GM23338 (cell line): ENCODE measurements at regions not wholly inside any gene's neighbourhood (a gene's known extent, or its start where the extent isn't known, plus 50 kb on each side); places are given as distances from the start of the nearest gene placed in this dataset.

Experiments used
- ATAC-seq: fragments of 200-7000 bp; cut with Tn5 transposase; 3 replicates; pipeline ENCODE4 v1.9.1; 2020
- DNase-seq: peaks from one replicate; pipeline ENCODE4 v3.0.0-alpha.2; 2015; ENCODE audit warnings: low spot score
- H2AFZ ChIP-seq: fragments of 200-600 bp; sonication (generic); 2 replicates; pipeline ENCODE4 v1.8.0; 2016; ENCODE audit warnings: antibody characterized with exemption, mild to moderate bottlenecking, moderate library complexity
- H3F3A ChIP-seq: fragments of 200-600 bp; sonication (generic); replicated peaks from 2 replicates; pipeline ENCODE4 v1.8.0; 2017; ENCODE audit warnings: antibody characterized with exemption, mixed run types, low read depth
- H3K27ac ChIP-seq: fragments of 200-600 bp; sonication (generic); 2 replicates; pipeline ENCODE4 v1.6.1; 2016; ENCODE audit warnings: low read depth
- H3K27me3 ChIP-seq: fragments of 200-600 bp; sonication (generic); 2 replicates; pipeline ENCODE4 v1.8.0; 2016; ENCODE audit warnings: mild to moderate bottlenecking, mixed run types, moderate library complexity; ENCODE audit not compliant: insufficient read depth
- H3K36me3 ChIP-seq: fragments of 200-600 bp; sonication (generic); 2 replicates; pipeline ENCODE4 v1.8.0; 2016; ENCODE audit warnings: mild to moderate bottlenecking; ENCODE audit not compliant: insufficient read depth
- H3K4me1 ChIP-seq: fragments of 200-600 bp; sonication (generic); 2 replicates; pipeline ENCODE4 v1.8.0; 2016; ENCODE audit warnings: mild to moderate bottlenecking, moderate library complexity; ENCODE audit not compliant: insufficient read depth
- H3K4me2 ChIP-seq: fragments of 200-600 bp; sonication (generic); 2 replicates; pipeline ENCODE4 v1.7.1; 2017; ENCODE audit warnings: mixed run types
- H3K4me3 ChIP-seq: fragments of 200-600 bp; sonication (generic); 2 replicates; pipeline ENCODE4 v1.6.1; 2016; ENCODE audit warnings: mixed run types
- H3K79me2 ChIP-seq: fragments of 200-600 bp; sonication (generic); replicated peaks from 2 replicates; pipeline ENCODE4 v1.8.0; 2017; ENCODE audit warnings: mild to moderate bottlenecking; ENCODE audit not compliant: insufficient read depth
- H3K9me2 ChIP-seq: fragments of 200-600 bp; sonication (generic); 2 replicates; pipeline ENCODE4 v1.8.0; 2017; ENCODE audit not compliant: insufficient read depth
- H4K20me1 ChIP-seq: fragments of 200-600 bp; sonication (generic); replicated peaks from 2 replicates; pipeline ENCODE4 v1.8.0; 2017; ENCODE audit warnings: mild to moderate bottlenecking; ENCODE audit not compliant: insufficient read depth
- H3K27ac Mint-ChIP-seq: 2 replicates; pipeline ENCODE4 v1.8.0; 2020; ENCODE audit warnings: inconsistent platforms, mild to moderate bottlenecking, moderate library complexity, mixed read lengths
- H3K27me3 Mint-ChIP-seq: 3 replicates; pipeline ENCODE4 v1.8.0; 2022; ENCODE audit warnings: low read depth, mild to moderate bottlenecking, moderate library complexity, mixed read lengths, inconsistent platforms; ENCODE audit not compliant: insufficient read depth, poor library complexity
- H3K36me3 Mint-ChIP-seq: 3 replicates; pipeline ENCODE4 v1.8.0; 2021; ENCODE audit warnings: low read depth, mild to moderate bottlenecking, inconsistent platforms, moderate library complexity, mixed read lengths
- H3K4me1 Mint-ChIP-seq: 3 replicates; pipeline ENCODE4 v1.8.0; 2020; ENCODE audit warnings: mild to moderate bottlenecking, inconsistent platforms, mixed read lengths
- H3K4me3 Mint-ChIP-seq: 3 replicates; pipeline ENCODE4 v1.8.0; 2021; ENCODE audit warnings: moderate library complexity, mild to moderate bottlenecking, inconsistent platforms, mixed read lengths
- H3K9me3 Mint-ChIP-seq: 3 replicates; pipeline ENCODE4 v1.8.0; 2020; ENCODE audit warnings: moderate library complexity, mild to moderate bottlenecking, inconsistent platforms, mixed read lengths
- CTCF ChIP-seq, 2 experiments: fragments of 200-600 bp in 1 of 2; sonication (generic) in 1 of 2; conservative IDR thresholded peaks; 2 replicates each; pipeline versions ENCODE4 v1.5.1 to v1.6.1; 2016 to 2017; ENCODE audit warnings: antibody characterized with exemption in 2 of 2, low read depth in 2 of 2, mild to moderate bottlenecking in 2 of 2, moderate library complexity in 1 of 2
- EZH2phosphoT487 ChIP-seq: fragments of 200-600 bp; sonication (generic); IDR thresholded peaks from one replicate; pipeline ENCODE4 v1.8.1; 2018; ENCODE audit warnings: antibody characterized with exemption; ENCODE audit not compliant: unreplicated experiment
- JUNB ChIP-seq: IDR thresholded peaks from one replicate; pipeline ENCODE4 v1.6.1; 2016; ENCODE audit warnings: antibody characterized with exemption; ENCODE audit not compliant: unreplicated experiment
- NANOG ChIP-seq: IDR thresholded peaks from 2 replicates; pipeline ENCODE4 v1.6.1; 2016; ENCODE audit warnings: antibody characterized with exemption, borderline replicate concordance
- STAT1 ChIP-seq: IDR thresholded peaks from one replicate; pipeline ENCODE4 v1.6.1; 2016; ENCODE audit warnings: antibody characterized with exemption; ENCODE audit not compliant: unreplicated experiment
- ZNF331 ChIP-seq: fragments of 250-450 bp; sonication (Bioruptor Pico); IDR thresholded peaks from 2 replicates; pipeline ENCODE4 v1.5.0; 2020; ENCODE audit warnings: low read depth, mild to moderate bottlenecking, moderate library complexity

- Histone ChIP-seq H3K27ac (no peak overlapping the region), H3K9me2 (no peaks in the 10 kb centered on the region), H4K20me1 (no peaks in the 10 kb centered on the region), H2AFZ (no peak overlapping the region), H3K4me1 (no peaks in the 10 kb centered on the region), H3K36me3 (no peaks in the 10 kb centered on the region), H3K79me2 (no peaks in the 10 kb centered on the region), H3K4me2 (no peak overlapping the region), H3K27me3 (no peaks in the 10 kb centered on the region), H3K4me3 (no peak overlapping the region), H3F3A (no peaks in the 10 kb centered on the region)
- Mint-ChIP-seq H3K36me3 (no peaks in the 10 kb centered on the region), H3K4me1 (peaks cover 9% of the 10 kb centered on the region; the same call in 2 of the 3 replicates), H3K4me3 (no peak overlapping the region), H3K27me3 (no peaks in the 10 kb centered on the region), H3K27ac (no peak overlapping the region), H3K9me3 (no peaks in the 10 kb centered on the region)
- DNase-seq = no peak
- TF ChIP-seq ZNF331 (CRISPR knock-in tag) = no peak
- no peak for TF ChIP-seq CTCF (conservative IDR thresholded peaks at IDR 0.05; ENCODE audit: low read depth in 2 of 2)
- no peak for TF ChIP-seq EZH2phosphoT487
- no peak for TF ChIP-seq NANOG
- no peak for ATAC-seq
Observed at GRCh38 chr4:174144106-174144505, 139.4 kb downstream of the FBXO8 start.

GRCh38 chr4:174141876-174142275, 141.6 kb downstream of the FBXO8 start:
- no peak for ATAC-seq
- no peaks in the 10 kb centered on the region for H3K36me3 Mint-ChIP-seq
- H3K36me3 ChIP-seq = no peaks in the 10 kb centered on the region
- no peaks in the 10 kb centered on the region for H3K9me3 Mint-ChIP-seq
- no peak overlapping the region for H3K27ac Mint-ChIP-seq
- H3K9me2 ChIP-seq = no peaks in the 10 kb centered on the region
- H2AFZ ChIP-seq = no peak overlapping the region
- TF ChIP-seq ZNF331 (CRISPR knock-in tag) = no peak
- H3K27me3 Mint-ChIP-seq = no peaks in the 10 kb centered on the region
- no peaks in the 10 kb centered on the region for H3K27me3 ChIP-seq
- no peaks in the 10 kb centered on the region for H3K79me2 ChIP-seq
- H3F3A ChIP-seq = no peaks in the 10 kb centered on the region
- no peaks in the 10 kb centered on the region for H3K4me1 ChIP-seq
- no peaks in the 10 kb centered on the region for H4K20me1 ChIP-seq
- DNase-seq = no peak
- no peak overlapping the region for H3K4me2 ChIP-seq
- H3K27ac ChIP-seq = no peak overlapping the region
- H3K4me3 ChIP-seq = no peak overlapping the region
- H3K4me1 Mint-ChIP-seq = peaks cover 9% of the 10 kb centered on the region; the same call in 2 of the 3 replicates
- no peak overlapping the region for H3K4me3 Mint-ChIP-seq

- H3K27ac ChIP-seq = no peak overlapping the region
- no peaks in the 10 kb centered on the region for H3K27me3 ChIP-seq
- peaks cover 21% of the 10 kb centered on the region; the same call in 2 of the 3 replicates for H3K4me1 Mint-ChIP-seq
- ATAC-seq (no peak), DNase-seq (no peak)
- H3K79me2 ChIP-seq = no peaks in the 10 kb centered on the region
- H3K4me3 Mint-ChIP-seq = no peak overlapping the region
- H3K27ac Mint-ChIP-seq = no peak overlapping the region
- no peaks in the 10 kb centered on the region for H3K9me2 ChIP-seq
- H4K20me1 ChIP-seq = no peaks in the 10 kb centered on the region
- H3K4me2 ChIP-seq = no peak overlapping the region
- no peaks in the 10 kb centered on the region for H3K4me1 ChIP-seq
- H3K36me3 ChIP-seq = no peaks in the 10 kb centered on the region
- H2AFZ ChIP-seq = no peak overlapping the region
- H3K27me3 Mint-ChIP-seq = no peaks in the 10 kb centered on the region
- H3K36me3 Mint-ChIP-seq = no peaks in the 10 kb centered on the region
- TF ChIP-seq NANOG = no peak
- no peak for TF ChIP-seq CTCF (conservative IDR thresholded peaks at IDR 0.05; ENCODE audit: low read depth in 2 of 2)
- TF ChIP-seq STAT1 = no peak
- TF ChIP-seq JUNB = no peak
- no peaks in the 10 kb centered on the region for H3K9me3 Mint-ChIP-seq
- H3F3A ChIP-seq = no peaks in the 10 kb centered on the region
- no peak overlapping the region for H3K4me3 ChIP-seq
Observed at GRCh38 chr4:174138616-174139015, 144.9 kb downstream of the FBXO8 start.
